AG09319 (cell line): ENCODE measurements at regions not wholly inside any gene's neighbourhood (a gene's known extent, or its start where the extent isn't known, plus 50 kb on each side); places are given as distances from the start of the nearest gene placed in this dataset.

Experiments
- DNase-seq: peaks from one replicate; pipeline ENCODE4 v3.0.0-alpha.2; 2010; ENCODE audit warnings: low read depth; ENCODE audit errors: extremely low read depth
- CTCF ChIP-seq: IDR thresholded peaks from 2 replicates; pipeline ENCODE4 v1.5.1; 2011; ENCODE audit warnings: low read depth, mild to moderate bottlenecking, inconsistent platforms, low read length, moderate library complexity

DNA sequence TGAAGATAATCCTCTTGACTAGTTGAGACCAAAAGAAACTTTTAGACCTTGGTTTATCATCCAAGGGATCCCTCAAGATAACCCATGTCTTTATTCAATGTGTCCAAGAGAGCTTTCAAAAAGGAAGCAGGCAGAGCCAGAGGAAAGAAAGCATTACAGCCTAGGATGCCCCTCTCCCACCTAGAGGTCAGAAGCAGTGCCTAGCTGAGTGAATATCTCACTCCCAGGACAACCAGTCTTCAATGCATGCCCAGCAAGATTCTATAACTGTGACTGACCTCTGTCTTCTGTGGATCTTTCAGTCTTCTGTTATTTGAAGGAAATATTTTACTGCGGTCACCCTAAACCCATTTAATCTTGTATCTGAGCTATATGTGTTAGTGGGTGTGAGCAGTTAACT is 537.2 kb upstream of the CPEB2 start:
- TF ChIP-seq CTCF: no peak
- no peak for DNase-seq

DNA sequence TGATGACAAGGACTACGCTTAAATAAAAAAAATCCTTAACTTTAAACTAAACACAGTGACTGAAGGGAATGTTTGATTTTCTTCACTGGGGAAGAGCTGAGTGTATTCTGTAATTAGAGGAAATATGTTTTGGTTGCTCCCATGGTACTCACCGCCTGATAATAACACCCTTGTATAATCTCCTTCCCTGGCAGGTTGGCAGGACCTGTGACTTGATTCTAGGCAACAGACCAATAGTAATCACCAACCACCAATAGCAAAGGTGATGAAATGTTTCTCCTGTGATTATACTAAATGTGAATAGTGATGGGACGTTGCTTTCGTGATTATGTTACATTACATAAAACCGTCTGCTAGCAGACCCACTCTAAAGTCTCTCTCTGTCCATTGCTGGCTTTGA is 536.8 kb upstream of the CPEB2 start:
- TF ChIP-seq CTCF: no peak
- DNase-seq: no peak

- DNase-seq: no peak
- TF ChIP-seq CTCF: no peak
Measured at GRCh38 chr4:14478504-14478903, 523.8 kb upstream of the CPEB2 start.

DNA sequence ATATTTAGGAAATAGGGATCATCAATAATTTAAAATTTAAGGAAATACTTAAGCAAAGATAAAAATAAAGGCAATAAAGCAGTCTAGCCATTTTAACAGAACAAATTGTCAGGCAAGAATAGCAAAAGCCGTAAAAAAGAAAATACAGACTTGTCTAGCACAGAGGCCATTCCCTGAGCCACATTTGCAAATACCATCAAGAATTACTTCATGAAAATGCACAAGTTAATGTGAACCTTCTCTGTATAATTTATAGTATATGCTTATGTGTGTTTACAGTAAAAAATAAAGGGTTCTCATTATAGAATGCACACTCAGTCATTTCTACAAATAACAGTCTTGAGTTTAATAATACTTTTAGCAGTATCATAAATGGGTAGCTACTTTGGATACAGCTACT is 505.9 kb upstream of the CPEB2 start:
- no peak for TF ChIP-seq CTCF
- no peak for DNase-seq

DNA sequence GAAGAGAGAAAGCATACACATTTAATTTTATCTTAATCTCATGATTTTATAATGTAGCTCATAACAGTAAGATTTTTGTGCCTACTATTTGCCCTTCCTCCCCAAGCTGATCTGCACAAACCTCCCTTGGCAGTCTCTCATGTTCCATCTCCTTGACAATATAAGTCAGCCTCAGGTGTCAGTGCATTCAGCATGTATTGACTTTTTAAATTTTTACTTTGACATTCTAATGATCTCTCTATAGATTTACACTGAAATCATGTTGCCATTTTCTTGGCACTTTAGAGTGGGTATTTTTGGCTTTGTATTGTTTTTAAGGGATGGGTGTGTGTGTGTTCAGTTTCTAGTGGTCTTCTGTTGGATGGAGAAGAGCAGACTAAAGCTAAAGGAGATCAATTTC is 505.3 kb upstream of the CPEB2 start:
- no peak for TF ChIP-seq CTCF
- no peak for DNase-seq

DNA sequence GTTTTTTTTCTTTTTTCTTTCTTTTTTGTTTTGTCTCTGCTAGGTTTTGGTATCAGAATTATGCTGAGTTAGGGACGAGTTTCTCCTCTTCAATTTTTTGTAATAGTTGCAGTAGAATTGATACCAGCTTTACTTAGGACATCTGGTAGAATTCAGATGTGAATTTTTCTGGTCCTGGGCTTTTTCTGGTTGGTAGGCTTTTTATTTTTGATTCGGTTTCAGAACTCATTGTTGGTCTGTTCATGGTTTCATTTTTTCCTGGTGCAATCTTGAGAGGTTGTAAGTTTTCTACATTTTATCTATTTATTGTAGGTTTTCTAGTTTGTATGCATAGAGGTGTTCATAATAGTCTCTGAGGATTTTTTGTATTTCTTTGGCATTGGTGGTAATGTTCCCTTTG is 498.1 kb upstream of the CPEB2 start:
- no peak for TF ChIP-seq CTCF

GRCh38 chr4:14513471-14513870 is 488.8 kb upstream of the CPEB2 start:
- TF ChIP-seq CTCF: no peak
- no peak for DNase-seq

More for the DNA sequence above, 498.1 kb upstream of the CPEB2 start:
- no peak for DNase-seq
